Endothelial cell of umbilical vein (primary cell): ENCODE measurements at regions not wholly inside any gene's neighbourhood (a gene's known extent, or its start where the extent isn't known, plus 50 kb on each side); places are given as distances from the start of the nearest gene placed in this dataset.

Experiments
- EZH2 ChIP-seq: IDR thresholded peaks from 2 replicates; pipeline ENCODE4 v1.6.1; 2012; ENCODE audit warnings: borderline replicate concordance, low read depth, mild to moderate bottlenecking, moderate library complexity, low read length, inconsistent platforms; ENCODE audit not compliant: severe bottlenecking
- FOS ChIP-seq: IDR thresholded peaks from 2 replicates; pipeline ENCODE4 v1.6.1; 2011; ENCODE audit warnings: mild to moderate bottlenecking, low read length, moderate library complexity, borderline replicate concordance; ENCODE audit not compliant: insufficient read depth
- GATA2 ChIP-seq: IDR thresholded peaks from 2 replicates; pipeline ENCODE4 v1.7.0; 2011; ENCODE audit warnings: low read depth, mild to moderate bottlenecking, moderate library complexity, mixed read lengths, low read length; ENCODE audit not compliant: insufficient read length, insufficient read depth
- MAX ChIP-seq: IDR thresholded peaks from 2 replicates; pipeline ENCODE4 v1.6.1; 2011; ENCODE audit not compliant: insufficient read depth, insufficient read length
- MYC ChIP-seq: IDR thresholded peaks from one replicate; pipeline ENCODE4 v1.6.1; 2011; ENCODE audit warnings: mild to moderate bottlenecking, low read depth, low read length
- POLR2A ChIP-seq: IDR thresholded peaks from 2 replicates; pipeline ENCODE4 v1.6.1; 2012; ENCODE audit warnings: low read depth, mild to moderate bottlenecking, control low read depth, low read length
- POLR2AphosphoS5 ChIP-seq: IDR thresholded peaks from 2 replicates; pipeline ENCODE4 v1.6.1; 2012; ENCODE audit warnings: low read depth, mild to moderate bottlenecking, control low read depth, low read length, moderate library complexity; ENCODE audit not compliant: insufficient read depth
- TF ChIP-seq, protein P1 (sequence below), 2 donors: IDR thresholded peaks; 1 replicate in 1 of 2; 2 replicates in 1 of 2; pipeline ENCODE4 v1.5.1; 2011; ENCODE audit warnings: low read length in 2 of 2, mild to moderate bottlenecking in 2 of 2, moderate library complexity in 2 of 2, control low read depth in 1 of 2, inconsistent platforms in 1 of 2, low read depth in 1 of 2; ENCODE audit not compliant: insufficient read depth in 1 of 2; ENCODE audit errors: extremely low read depth in 1 of 2

DNA sequence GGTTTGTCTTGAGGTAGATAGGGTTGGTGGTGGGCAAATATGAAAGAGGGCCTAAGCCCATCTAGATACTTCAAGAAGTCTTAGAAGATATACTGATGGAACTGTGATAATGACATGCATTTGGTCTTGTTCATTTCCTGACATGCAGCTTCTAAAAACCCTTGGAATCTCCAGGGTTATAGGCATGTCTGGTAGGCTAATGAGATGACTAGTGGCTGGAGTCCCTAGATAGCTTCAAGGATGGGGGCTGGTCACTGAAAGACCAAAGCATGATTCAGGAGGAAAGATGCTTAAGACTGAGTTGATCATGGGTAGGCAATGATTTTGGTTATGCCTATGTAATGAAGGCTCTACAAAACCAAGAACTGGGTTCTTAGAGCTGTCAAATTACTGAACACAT is 217.9 kb upstream of the MOCS1 start:
- TF ChIP-seq, protein P1, sequence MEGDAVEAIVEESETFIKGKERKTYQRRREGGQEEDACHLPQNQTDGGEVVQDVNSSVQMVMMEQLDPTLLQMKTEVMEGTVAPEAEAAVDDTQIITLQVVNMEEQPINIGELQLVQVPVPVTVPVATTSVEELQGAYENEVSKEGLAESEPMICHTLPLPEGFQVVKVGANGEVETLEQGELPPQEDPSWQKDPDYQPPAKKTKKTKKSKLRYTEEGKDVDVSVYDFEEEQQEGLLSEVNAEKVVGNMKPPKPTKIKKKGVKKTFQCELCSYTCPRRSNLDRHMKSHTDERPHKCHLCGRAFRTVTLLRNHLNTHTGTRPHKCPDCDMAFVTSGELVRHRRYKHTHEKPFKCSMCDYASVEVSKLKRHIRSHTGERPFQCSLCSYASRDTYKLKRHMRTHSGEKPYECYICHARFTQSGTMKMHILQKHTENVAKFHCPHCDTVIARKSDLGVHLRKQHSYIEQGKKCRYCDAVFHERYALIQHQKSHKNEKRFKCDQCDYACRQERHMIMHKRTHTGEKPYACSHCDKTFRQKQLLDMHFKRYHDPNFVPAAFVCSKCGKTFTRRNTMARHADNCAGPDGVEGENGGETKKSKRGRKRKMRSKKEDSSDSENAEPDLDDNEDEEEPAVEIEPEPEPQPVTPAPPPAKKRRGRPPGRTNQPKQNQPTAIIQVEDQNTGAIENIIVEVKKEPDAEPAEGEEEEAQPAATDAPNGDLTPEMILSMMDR (IDR thresholded peaks at IDR 0.05; ENCODE audit: extremely low read depth in 1 of 2, insufficient read depth in 1 of 2, low read depth in 1 of 2, low read length in 2 of 2), result no peak
- TF ChIP-seq POLR2A (no peak), POLR2AphosphoS5 (no peak), MYC (no peak), EZH2 (no peak), MAX (no peak), GATA2 (no peak), FOS (no peak)
